Activated naive CD4-positive, alpha-beta T cell treated with anti-CD3 and anti-CD28 coated beads, Interleukin-2, amount 10 ng/mL, durations not matched to agents 7 days and 5 days (primary cell): ENCODE measurements at regions not wholly inside any gene's neighbourhood (a gene's known extent, or its start where the extent isn't known, plus 50 kb on each side); places are given as distances from the start of the nearest gene placed in this dataset.

ENCODE experiments used
- CTCF ChIA-PET: fragments of 350-600 bp; sonication (Branson Sonifier 250); formaldehyde crosslinking; loops from one replicate; lab custom pipeline; 2021; ENCODE audit warnings: antibody characterized with exemption; lab: Charles Lee
- DNase-seq: peaks from one replicate; pipeline ENCODE4 v3.0.0-alpha.2; 2020
- H3K27ac Mint-ChIP-seq: one replicate; pipeline ENCODE4 v1.8.0; 2021; ENCODE audit warnings: mild to moderate bottlenecking, moderate library complexity, mixed read lengths
- H3K27me3 Mint-ChIP-seq: one replicate; pipeline ENCODE4 v1.8.0; 2021; ENCODE audit warnings: mild to moderate bottlenecking, mixed read lengths
- H3K36me3 Mint-ChIP-seq: one replicate; pipeline ENCODE4 v1.8.0; 2021; ENCODE audit warnings: mixed read lengths
- H3K4me1 Mint-ChIP-seq: one replicate; pipeline ENCODE4 v1.8.0; 2021; ENCODE audit warnings: mixed read lengths
- H3K4me3 Mint-ChIP-seq: one replicate; pipeline ENCODE4 v1.8.0; 2021; ENCODE audit warnings: mild to moderate bottlenecking, moderate library complexity, mixed read lengths
- H3K9me3 Mint-ChIP-seq: one replicate; pipeline ENCODE4 v1.8.0; 2021; ENCODE audit warnings: mixed read lengths

GRCh38 chr10:78964952-78965633 lies 103.7 kb upstream of the ZMIZ1 start:
- no peak for DNase-seq
- CTCF ChIA-PET: interaction anchor here (1.3 to 2.2 kb wide), 2 partner anchors 10 to 230 kb away, joined by 5 read pairs; no protein-coding TSS in a partner anchor
- Mint-ChIP-seq H3K4me1 (no peaks in the 10 kb centered on the region), H3K9me3 (no peaks in the 10 kb centered on the region), H3K27ac (no peak overlapping the region), H3K4me3 (no peak overlapping the region), H3K36me3 (no peaks in the 10 kb centered on the region), H3K27me3 (peaks cover 31% of the 10 kb centered on the region)

GRCh38 chr10:78966182-78966787 lies 102.5 kb upstream of the ZMIZ1 start:
- CTCF ChIA-PET: interaction anchor here (1.6 to 2.2 kb wide), 2 partner anchors 228 to 229 kb away, joined by 4 to 5 read pairs; no protein-coding TSS in a partner anchor
- H3K9me3 Mint-ChIP-seq: no peaks in the 10 kb centered on the region
- no peak overlapping the region for H3K4me3 Mint-ChIP-seq
- peaks cover 24% of the 10 kb centered on the region for H3K27me3 Mint-ChIP-seq
- H3K4me1 Mint-ChIP-seq: no peaks in the 10 kb centered on the region
- DNase-seq: no peak
- no peaks in the 10 kb centered on the region for H3K36me3 Mint-ChIP-seq
- no peak overlapping the region for H3K27ac Mint-ChIP-seq

- CTCF ChIA-PET: interaction anchor here (0.8 to 1.6 kb wide), 2 partner anchors 95 to 227 kb away, joined by 3 to 4 read pairs; no protein-coding TSS in a partner anchor
- Mint-ChIP-seq H3K9me3 (no peaks in the 10 kb centered on the region), H3K4me3 (no peak overlapping the region), H3K27ac (no peak overlapping the region), H3K4me1 (no peaks in the 10 kb centered on the region), H3K27me3 (peaks cover 24% of the 10 kb centered on the region), H3K36me3 (no peaks in the 10 kb centered on the region)
- no peak for DNase-seq
These were observed 101.8 kb upstream of the ZMIZ1 start for GRCh38 chr10:78966844-78967488.

- CTCF ChIA-PET: interaction anchor here (1.6 kb wide), 1 partner anchor 226 kb away, joined by 4 read pairs; no protein-coding TSS in a partner anchor
- no peaks in the 10 kb centered on the region for H3K36me3 Mint-ChIP-seq
These were observed 100.3 kb upstream of the ZMIZ1 start for GRCh38 chr10:78968300-78968942.

GRCh38 chr10:78968943-78969342 lies 99.8 kb upstream of the ZMIZ1 start:
- DNase-seq: no peak
- no peaks in the 10 kb centered on the region for H3K36me3 Mint-ChIP-seq
- peaks cover 27% of the 10 kb centered on the region for H3K27me3 Mint-ChIP-seq
- peaks cover 4% of the 10 kb centered on the region for H3K4me1 Mint-ChIP-seq
- no peaks in the 10 kb centered on the region for H3K9me3 Mint-ChIP-seq
- no peak overlapping the region for H3K27ac Mint-ChIP-seq
- CTCF ChIA-PET: no interaction called here
- no peak overlapping the region for H3K4me3 Mint-ChIP-seq

More at GRCh38 chr10:78968300-78968942, 100.3 kb upstream of the ZMIZ1 start:
- no peaks in the 10 kb centered on the region for H3K9me3 Mint-ChIP-seq
- no peak for DNase-seq
- H3K27ac Mint-ChIP-seq: no peak overlapping the region
- H3K4me3 Mint-ChIP-seq: no peak overlapping the region
- H3K4me1 Mint-ChIP-seq: peaks cover 4% of the 10 kb centered on the region
- H3K27me3 Mint-ChIP-seq: peaks cover 27% of the 10 kb centered on the region

GRCh38 chr10:78969719-78970118 lies 99.0 kb upstream of the ZMIZ1 start:
- Mint-ChIP-seq H3K27me3 (peaks cover 27% of the 10 kb centered on the region), H3K4me3 (no peak overlapping the region), H3K27ac (no peak overlapping the region), H3K9me3 (no peaks in the 10 kb centered on the region), H3K4me1 (peaks cover 11% of the 10 kb centered on the region), H3K36me3 (no peaks in the 10 kb centered on the region)
- DNase-seq: no peak
- CTCF ChIA-PET: no interaction called here

GRCh38 chr10:78970261-78970660 lies 98.5 kb upstream of the ZMIZ1 start:
- no peak for DNase-seq
- H3K27me3 Mint-ChIP-seq: peaks cover 29% of the 10 kb centered on the region
- no peak overlapping the region for H3K27ac Mint-ChIP-seq
- CTCF ChIA-PET: no interaction called here
- no peak overlapping the region for H3K4me3 Mint-ChIP-seq
- H3K4me1 Mint-ChIP-seq: peaks cover 16% of the 10 kb centered on the region
- H3K9me3 Mint-ChIP-seq: no peaks in the 10 kb centered on the region
- H3K36me3 Mint-ChIP-seq: no peaks in the 10 kb centered on the region

- CTCF ChIA-PET: no interaction called here
- Mint-ChIP-seq H3K4me1 (peaks cover 19% of the 10 kb centered on the region), H3K27ac (no peak overlapping the region), H3K36me3 (no peaks in the 10 kb centered on the region), H3K9me3 (no peaks in the 10 kb centered on the region), H3K4me3 (no peak overlapping the region), H3K27me3 (peaks cover 35% of the 10 kb centered on the region)
- no peak for DNase-seq
These were observed 97.6 kb upstream of the ZMIZ1 start for GRCh38 chr10:78971094-78971682.

GRCh38 chr10:78972160-78972946 lies 96.4 kb upstream of the ZMIZ1 start:
- peak overlapping the region; percentile 67 for H3K4me3 Mint-ChIP-seq
- no peaks in the 10 kb centered on the region for H3K9me3 Mint-ChIP-seq
- peaks cover 19% of the 10 kb centered on the region for H3K4me1 Mint-ChIP-seq
- no peak overlapping the region for H3K27ac Mint-ChIP-seq
- DNase-seq: no peak
- CTCF ChIA-PET: no interaction called here
- no peaks in the 10 kb centered on the region for H3K36me3 Mint-ChIP-seq
- peaks cover 41% of the 10 kb centered on the region for H3K27me3 Mint-ChIP-seq

- H3K4me3 Mint-ChIP-seq: peak overlapping the region; percentile 67
- no peaks in the 10 kb centered on the region for H3K9me3 Mint-ChIP-seq
- peak; percentile 80 for DNase-seq
- no peak overlapping the region for H3K27ac Mint-ChIP-seq
- peaks cover 19% of the 10 kb centered on the region for H3K4me1 Mint-ChIP-seq
- peaks cover 45% of the 10 kb centered on the region for H3K27me3 Mint-ChIP-seq
- H3K36me3 Mint-ChIP-seq: no peaks in the 10 kb centered on the region
- CTCF ChIA-PET: interaction anchor here (0.7 to 1.0 kb wide), 2 partner anchors 92 to 94 kb away, joined by 3 read pairs; no protein-coding TSS in a partner anchor
These were observed 95.5 kb upstream of the ZMIZ1 start for GRCh38 chr10:78972947-78973900.

- Mint-ChIP-seq H3K27ac (peak overlapping the region; percentile 88), H3K4me3 (peak overlapping the region; percentile 83), H3K27me3 (peaks cover 46% of the 10 kb centered on the region), H3K4me1 (peaks cover 19% of the 10 kb centered on the region), H3K9me3 (no peaks in the 10 kb centered on the region), H3K36me3 (no peaks in the 10 kb centered on the region)
- CTCF ChIA-PET: interaction anchor here (0.7 to 2.0 kb wide), 9 partner anchors 9 to 127 kb away, joined by 3 to 8 read pairs (median 4); partner anchors contain the start of gene ZMIZ1
- peak; percentile 66 for DNase-seq
These were observed 94.7 kb upstream of the ZMIZ1 start for GRCh38 chr10:78973901-78974616.
